ENCODE measurements at regions not wholly inside any gene's neighbourhood (a gene's known extent, or its start where the extent isn't known, plus 50 kb on each side); places are given as distances from the start of the nearest gene placed in this dataset.

- no peak for TF ChIP-seq CTCF (IDR thresholded peaks at IDR 0.05; ENCODE audit: borderline replicate concordance, extremely low read depth, low read length, poor library complexity, severe bottlenecking)
- TF ChIP-seq EZH2 (IDR thresholded peaks at IDR 0.05; ENCODE audit: borderline replicate concordance, low read depth, low read length, severe bottlenecking), result no peak
These were observed 53.1 kb downstream of the RESF1 start for GRCh38 chr12:32012249-32012785.
